GM18520 (cell line): ENCODE measurements at regions not wholly inside any gene's neighbourhood (a gene's known extent, or its start where the extent isn't known, plus 50 kb on each side); places are given as distances from the start of the nearest gene placed in this dataset.
"Not testable (repeated sequence)": the region's sequence is repeated elsewhere in the genome, so short reads cannot be mapped to it uniquely, and the experiment has no call there.

Source experiments
- ATAC-seq: cut with Tn5 transposase; IDR thresholded peaks from one replicate; pipeline ENCODE4 v1.9.1; 2021; ENCODE audit not compliant: unreplicated experiment

GRCh38 chr4:23413631-23414030, 476.2 kb downstream of the PPARGC1A start:
- no peak for ATAC-seq

- no peak for ATAC-seq
These were observed 477.1 kb downstream of the PPARGC1A start for GRCh38 chr4:23412701-23413100.

DNA sequence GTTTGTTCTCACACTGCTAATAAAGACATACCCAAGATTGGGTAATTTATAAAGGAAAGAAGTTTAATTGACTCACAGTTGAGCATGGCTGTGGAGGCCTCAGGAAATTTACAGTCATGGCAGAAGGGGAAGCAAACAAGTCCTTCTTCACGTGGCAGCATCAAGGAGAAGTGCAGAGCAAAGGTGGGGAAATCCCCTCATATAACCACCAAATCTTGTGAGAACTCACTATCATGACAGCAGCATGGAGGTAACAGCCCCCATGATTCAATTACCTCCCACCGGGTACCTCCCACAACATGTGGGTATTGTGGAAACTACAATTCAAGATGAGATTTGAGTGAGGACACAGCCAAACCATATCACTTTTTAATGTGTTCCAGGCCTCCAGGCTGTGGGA, 480.9 kb downstream of the PPARGC1A start:
- not testable (repeated sequence) for ATAC-seq

DNA sequence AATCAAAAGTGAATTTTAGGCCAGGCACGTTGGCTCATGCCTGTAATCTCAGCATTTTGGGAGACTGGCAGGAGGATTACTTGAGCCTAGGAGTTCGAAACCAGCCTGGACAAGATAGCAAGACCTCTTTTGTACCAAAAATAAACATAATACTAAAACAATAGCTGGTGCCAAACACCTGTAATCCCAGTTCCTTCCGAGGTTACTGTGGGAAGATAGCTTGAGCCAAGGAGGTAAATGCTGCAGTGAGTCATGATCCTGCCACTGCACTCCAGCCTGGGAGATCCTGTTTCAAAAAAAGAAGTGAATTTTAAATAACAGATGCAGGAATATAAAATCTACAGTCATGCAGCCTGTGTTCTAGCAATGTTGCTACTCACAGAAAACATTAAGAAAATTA, 488.3 kb downstream of the PPARGC1A start:
- no peak for ATAC-seq

GRCh38 chr4:23392860-23393458, 496.9 kb downstream of the PPARGC1A start:
- ATAC-seq = no peak

GRCh38 chr4:23390246-23390645, 499.6 kb downstream of the PPARGC1A start:
- ATAC-seq = no peak

DNA sequence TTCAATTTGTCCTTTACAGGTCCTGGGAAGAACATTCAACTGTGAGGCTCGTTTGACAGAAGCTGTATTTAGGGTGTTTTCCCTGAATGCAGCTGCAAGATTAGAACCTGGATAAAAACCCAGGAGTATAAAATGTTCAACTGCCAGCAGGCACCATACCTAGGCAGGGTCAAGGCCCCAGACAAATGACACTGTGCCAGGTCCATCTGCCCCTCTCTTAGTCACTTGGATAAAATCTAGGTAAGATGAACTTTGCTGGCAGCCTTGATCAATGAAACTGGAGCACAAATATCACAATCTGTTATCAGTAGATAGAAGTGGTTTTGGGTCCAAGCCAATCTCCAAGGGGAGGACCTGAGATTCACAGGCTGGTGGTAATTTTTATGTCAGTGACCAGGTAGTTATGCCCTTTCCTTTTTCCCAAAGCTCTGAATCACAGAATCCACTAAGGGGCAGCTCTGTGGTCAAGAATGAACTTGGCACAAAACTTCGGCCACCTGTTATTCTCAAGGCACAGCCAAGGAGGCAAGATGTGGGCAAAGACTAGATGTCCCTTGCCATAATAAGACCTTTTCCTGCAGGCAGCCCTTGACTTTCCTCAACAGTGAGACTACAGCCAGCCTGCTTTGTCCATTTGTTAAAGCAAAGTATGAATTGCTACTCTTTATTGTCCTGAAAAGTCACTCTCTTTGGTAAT, 501.0 kb downstream of the PPARGC1A start:
- ATAC-seq = no peak

- ATAC-seq = no peak
These were observed 501.6 kb downstream of the PPARGC1A start for GRCh38 chr4:23388255-23388654.

GRCh38 chr4:23384741-23385140, 505.1 kb downstream of the PPARGC1A start:
- no peak for ATAC-seq

DNA sequence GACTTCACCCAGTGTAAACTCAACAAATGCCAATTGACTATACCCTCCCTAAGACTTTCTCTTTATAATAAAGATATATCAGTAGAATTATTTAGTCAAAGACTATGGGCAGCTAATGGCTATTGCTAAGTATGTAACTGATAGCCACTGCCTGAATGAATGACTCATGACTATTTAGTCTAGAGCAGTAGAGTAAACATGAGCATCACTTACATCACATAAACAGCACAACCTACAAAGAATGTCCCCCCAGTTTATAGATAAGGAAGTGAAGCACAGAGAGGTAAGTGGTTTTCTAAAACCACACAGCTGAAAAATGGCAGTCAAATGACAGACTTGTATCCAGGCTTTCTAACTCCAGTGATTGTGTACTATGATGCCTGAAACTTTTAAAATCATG, 507.0 kb downstream of the PPARGC1A start:
- ATAC-seq = no peak

DNA sequence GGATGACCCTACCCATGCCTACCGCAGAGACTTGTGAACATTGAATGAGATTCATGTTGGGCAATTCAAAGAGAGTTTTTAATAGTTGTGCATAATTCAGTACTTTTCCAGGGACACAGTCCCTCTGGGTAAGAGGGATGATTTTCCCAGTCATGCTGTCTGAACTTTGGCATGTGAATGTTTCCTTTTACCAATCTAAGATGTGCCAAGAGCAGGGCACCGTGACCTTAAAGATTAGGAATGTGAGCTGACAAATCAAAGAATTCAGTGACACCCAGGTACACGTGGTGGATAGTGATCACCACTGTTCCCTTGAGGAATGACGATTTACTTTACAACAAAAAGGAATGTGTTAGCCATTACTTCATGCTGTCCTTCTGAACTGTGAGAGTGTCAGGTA, 515.6 kb downstream of the PPARGC1A start:
- ATAC-seq = no peak

DNA sequence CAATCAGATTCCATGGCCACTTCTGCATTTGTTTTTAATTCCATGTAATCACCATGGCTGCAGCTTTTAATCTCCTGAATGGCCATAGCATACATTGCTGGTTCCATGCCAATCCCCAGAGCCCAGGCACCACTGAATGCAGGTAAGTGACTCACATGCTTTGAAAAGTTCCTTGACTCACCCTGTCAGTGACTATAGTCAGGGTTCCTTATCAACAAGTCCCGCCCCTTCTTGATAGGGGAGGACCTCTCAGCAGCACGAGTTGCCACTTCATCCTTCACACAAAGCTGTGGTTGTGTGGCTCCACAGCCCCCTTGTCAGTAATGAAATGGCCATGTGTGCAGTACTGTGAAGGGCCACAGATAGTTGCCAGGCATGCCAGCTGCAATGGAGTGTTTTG, 516.6 kb downstream of the PPARGC1A start:
- no peak for ATAC-seq

DNA sequence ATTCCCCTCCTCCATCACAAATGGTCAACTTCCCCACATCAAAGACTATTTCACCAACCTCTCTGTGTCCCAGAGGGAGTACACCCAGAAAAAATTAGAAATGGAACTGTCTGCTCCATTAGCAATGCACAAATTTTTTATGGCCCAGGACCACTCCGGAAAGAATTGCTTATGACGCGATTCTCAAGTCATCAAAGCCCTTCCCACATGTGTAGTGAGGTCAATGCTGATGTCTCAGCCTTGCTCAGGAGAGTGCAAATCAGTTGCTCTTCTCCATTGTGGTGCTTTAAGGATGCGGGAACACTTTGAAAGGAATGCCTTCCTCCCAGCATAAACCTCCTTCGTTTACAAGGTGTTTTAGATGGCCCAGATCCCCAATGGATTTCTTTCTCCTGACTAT, 518.3 kb downstream of the PPARGC1A start:
- ATAC-seq = no peak

DNA sequence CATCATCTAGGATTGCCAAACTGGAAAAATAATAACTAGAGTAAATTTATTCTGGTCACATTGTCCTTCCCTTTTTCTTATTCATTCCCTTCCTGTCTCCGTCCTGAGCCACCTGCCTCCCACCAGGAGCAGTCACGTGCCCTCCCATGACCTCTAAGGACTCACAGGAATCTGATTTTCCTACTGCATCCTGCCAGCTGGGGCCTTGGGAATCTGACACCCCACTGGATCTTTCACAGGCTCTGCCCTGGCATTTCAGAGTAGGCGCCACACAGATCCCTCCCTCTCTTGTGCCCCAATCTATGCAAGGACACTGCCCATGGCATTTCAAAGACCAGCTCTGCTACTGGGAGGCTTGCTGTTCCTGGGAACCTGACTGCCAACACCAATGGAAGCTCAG, 520.5 kb downstream of the PPARGC1A start:
- no peak for ATAC-seq

GRCh38 chr4:23368081-23368697, 521.7 kb downstream of the PPARGC1A start:
- ATAC-seq = no peak

- ATAC-seq = no peak
These were observed 523.3 kb downstream of the PPARGC1A start for GRCh38 chr4:23366557-23366906.

DNA sequence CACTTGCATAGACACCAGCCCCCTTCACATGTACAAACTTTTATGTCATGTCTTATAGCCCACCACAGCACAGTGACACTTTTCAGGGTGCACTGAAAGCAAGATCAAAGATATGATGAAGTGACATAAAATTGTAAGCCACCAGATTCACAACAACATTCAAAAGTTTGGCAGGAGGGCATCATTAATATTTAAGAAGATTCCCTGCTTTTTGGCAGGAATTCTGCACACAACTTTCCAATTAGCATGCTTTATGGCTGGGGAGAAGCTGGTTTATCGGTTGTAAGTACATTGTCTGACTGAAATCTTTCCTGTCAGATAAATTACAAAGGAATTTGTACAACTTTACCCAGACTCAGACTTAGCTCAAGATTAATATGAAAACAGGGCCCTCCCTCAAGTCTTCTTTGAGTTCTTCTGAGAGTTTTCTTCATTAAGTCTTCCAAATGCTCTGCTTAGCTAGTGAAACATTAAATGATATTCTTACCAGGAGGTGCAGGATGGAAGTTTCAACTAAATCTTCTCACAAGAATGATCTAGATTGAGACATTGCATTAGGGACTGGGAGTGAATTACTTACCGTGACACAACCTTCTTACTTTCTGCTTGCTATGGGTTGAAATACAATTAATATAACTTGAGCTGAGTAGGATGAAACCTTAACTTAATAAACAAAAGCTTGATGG, 523.8 kb downstream of the PPARGC1A start:
- no peak for ATAC-seq

GRCh38 chr4:23365086-23365485, 524.8 kb downstream of the PPARGC1A start:
- ATAC-seq = no peak

GRCh38 chr4:23364167-23364566, 525.7 kb downstream of the PPARGC1A start:
- ATAC-seq = no peak

DNA sequence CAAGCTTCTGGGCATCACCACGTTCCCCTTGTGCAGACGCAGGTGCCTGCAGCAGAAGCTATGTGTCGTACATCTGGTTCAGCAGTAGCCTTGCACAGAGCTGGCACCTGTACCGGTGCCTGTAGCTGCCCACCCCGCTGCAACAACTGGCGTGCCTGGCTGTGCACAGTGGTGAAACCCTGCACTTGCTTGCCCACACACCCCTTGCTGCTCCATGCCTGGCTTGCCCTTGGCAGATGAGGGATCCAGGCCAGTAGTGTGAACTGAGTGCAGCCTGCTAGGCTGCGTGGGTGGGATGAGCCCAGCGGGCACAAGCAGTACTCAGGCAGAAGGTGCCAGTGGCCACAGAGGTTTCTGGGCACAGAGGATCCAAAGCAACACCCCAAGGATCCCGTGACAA, 528.4 kb downstream of the PPARGC1A start:
- no peak for ATAC-seq

DNA sequence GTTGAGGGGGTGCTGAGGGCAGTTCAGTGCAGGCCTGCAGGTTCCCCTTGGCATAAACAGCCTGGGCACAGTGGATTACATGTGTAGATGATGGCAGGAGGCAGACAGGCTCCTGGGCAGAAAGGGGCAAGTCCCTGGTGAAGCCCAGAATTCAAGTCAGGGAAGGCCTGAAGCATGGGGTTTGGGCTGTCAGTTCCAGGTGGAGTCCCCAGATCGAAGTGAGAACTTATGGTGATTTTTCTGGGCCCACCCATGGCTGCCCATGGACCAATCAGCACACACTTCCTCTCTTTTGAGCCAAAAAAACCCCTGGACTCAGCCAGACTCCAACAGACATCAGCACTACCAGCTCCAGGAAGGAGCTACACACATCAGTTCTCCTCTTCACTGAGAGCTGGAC, 529.1 kb downstream of the PPARGC1A start:
- ATAC-seq = no peak

- no peak for ATAC-seq
These were observed 534.6 kb downstream of the PPARGC1A start for GRCh38 chr4:23355258-23355657.
